ENCODE measurements at regions not wholly inside any gene's neighbourhood (a gene's known extent, or its start where the extent isn't known, plus 50 kb on each side); places are given as distances from the start of the nearest gene placed in this dataset.

DNA sequence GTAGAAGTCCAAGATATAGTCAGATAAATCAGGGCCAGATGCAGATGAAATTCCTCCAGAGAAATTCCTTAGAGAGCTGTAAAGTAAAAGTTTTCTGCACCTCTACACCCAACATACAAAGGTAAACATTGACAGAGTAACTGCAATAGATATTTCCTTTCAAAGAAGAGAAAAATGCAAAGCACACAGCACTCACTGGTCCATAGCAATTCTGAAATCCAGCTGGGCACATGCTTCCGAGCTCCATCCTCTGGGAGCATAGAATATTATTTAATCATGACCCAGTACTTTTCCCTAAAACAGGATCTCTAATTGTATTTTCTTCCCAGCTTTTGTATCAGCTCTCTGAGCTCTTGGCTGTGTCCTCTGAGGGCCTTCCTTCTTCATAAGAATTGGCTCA lies 239.5 kb upstream of the IRX3 start:
- peaks cover 15% of the 10 kb centered on the region; the same call in 2 of the 3 replicates for H3K36me3 Mint-ChIP-seq (ENCODE audit: low read depth)
- H3K4me2 ChIP-seq, result no peak overlapping the region
- H3K4me1 ChIP-seq (ENCODE audit: insufficient read depth), result peaks cover 18% of the 10 kb centered on the region
- no peaks in the 10 kb centered on the region for H3K9me2 ChIP-seq (ENCODE audit: insufficient read depth)
- H3K27me3 ChIP-seq (ENCODE audit: insufficient read depth), result no peaks in the 10 kb centered on the region
- peaks cover 2% of the 10 kb centered on the region; the same call in 1 of the 3 replicates for H3K4me1 Mint-ChIP-seq
- no peaks in the 10 kb centered on the region for H4K20me1 ChIP-seq (replicated peaks; ENCODE audit: insufficient read depth)
- H3K27me3 Mint-ChIP-seq (ENCODE audit: insufficient read depth, low read depth, poor library complexity), result no peaks in the 10 kb centered on the region
- H3K79me2 ChIP-seq (replicated peaks; ENCODE audit: insufficient read depth), result no peaks in the 10 kb centered on the region
- H3K36me3 ChIP-seq (ENCODE audit: insufficient read depth), result no peaks in the 10 kb centered on the region
- no peak overlapping the region for H3K27ac ChIP-seq (ENCODE audit: low read depth)
- no peak overlapping the region for H3K4me3 Mint-ChIP-seq
- no peak overlapping the region for H3K27ac Mint-ChIP-seq
- no peak for DNase-seq (ENCODE audit: low spot score)
- no peak overlapping the region for H2AFZ ChIP-seq
- peaks cover 25% of the 10 kb centered on the region for H3K9me3 Mint-ChIP-seq
- no peak for ATAC-seq
- H3K4me3 ChIP-seq, result no peak overlapping the region
- TF ChIP-seq NANOG (IDR thresholded peaks at IDR 0.05; ENCODE audit: borderline replicate concordance), result no peak
- TF ChIP-seq, protein P1, sequence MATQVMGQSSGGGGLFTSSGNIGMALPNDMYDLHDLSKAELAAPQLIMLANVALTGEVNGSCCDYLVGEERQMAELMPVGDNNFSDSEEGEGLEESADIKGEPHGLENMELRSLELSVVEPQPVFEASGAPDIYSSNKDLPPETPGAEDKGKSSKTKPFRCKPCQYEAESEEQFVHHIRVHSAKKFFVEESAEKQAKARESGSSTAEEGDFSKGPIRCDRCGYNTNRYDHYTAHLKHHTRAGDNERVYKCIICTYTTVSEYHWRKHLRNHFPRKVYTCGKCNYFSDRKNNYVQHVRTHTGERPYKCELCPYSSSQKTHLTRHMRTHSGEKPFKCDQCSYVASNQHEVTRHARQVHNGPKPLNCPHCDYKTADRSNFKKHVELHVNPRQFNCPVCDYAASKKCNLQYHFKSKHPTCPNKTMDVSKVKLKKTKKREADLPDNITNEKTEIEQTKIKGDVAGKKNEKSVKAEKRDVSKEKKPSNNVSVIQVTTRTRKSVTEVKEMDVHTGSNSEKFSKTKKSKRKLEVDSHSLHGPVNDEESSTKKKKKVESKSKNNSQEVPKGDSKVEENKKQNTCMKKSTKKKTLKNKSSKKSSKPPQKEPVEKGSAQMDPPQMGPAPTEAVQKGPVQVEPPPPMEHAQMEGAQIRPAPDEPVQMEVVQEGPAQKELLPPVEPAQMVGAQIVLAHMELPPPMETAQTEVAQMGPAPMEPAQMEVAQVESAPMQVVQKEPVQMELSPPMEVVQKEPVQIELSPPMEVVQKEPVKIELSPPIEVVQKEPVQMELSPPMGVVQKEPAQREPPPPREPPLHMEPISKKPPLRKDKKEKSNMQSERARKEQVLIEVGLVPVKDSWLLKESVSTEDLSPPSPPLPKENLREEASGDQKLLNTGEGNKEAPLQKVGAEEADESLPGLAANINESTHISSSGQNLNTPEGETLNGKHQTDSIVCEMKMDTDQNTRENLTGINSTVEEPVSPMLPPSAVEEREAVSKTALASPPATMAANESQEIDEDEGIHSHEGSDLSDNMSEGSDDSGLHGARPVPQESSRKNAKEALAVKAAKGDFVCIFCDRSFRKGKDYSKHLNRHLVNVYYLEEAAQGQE (IDR thresholded peaks at IDR 0.05; ENCODE audit: unreplicated experiment), result no peak
- TF ChIP-seq, protein P2, sequence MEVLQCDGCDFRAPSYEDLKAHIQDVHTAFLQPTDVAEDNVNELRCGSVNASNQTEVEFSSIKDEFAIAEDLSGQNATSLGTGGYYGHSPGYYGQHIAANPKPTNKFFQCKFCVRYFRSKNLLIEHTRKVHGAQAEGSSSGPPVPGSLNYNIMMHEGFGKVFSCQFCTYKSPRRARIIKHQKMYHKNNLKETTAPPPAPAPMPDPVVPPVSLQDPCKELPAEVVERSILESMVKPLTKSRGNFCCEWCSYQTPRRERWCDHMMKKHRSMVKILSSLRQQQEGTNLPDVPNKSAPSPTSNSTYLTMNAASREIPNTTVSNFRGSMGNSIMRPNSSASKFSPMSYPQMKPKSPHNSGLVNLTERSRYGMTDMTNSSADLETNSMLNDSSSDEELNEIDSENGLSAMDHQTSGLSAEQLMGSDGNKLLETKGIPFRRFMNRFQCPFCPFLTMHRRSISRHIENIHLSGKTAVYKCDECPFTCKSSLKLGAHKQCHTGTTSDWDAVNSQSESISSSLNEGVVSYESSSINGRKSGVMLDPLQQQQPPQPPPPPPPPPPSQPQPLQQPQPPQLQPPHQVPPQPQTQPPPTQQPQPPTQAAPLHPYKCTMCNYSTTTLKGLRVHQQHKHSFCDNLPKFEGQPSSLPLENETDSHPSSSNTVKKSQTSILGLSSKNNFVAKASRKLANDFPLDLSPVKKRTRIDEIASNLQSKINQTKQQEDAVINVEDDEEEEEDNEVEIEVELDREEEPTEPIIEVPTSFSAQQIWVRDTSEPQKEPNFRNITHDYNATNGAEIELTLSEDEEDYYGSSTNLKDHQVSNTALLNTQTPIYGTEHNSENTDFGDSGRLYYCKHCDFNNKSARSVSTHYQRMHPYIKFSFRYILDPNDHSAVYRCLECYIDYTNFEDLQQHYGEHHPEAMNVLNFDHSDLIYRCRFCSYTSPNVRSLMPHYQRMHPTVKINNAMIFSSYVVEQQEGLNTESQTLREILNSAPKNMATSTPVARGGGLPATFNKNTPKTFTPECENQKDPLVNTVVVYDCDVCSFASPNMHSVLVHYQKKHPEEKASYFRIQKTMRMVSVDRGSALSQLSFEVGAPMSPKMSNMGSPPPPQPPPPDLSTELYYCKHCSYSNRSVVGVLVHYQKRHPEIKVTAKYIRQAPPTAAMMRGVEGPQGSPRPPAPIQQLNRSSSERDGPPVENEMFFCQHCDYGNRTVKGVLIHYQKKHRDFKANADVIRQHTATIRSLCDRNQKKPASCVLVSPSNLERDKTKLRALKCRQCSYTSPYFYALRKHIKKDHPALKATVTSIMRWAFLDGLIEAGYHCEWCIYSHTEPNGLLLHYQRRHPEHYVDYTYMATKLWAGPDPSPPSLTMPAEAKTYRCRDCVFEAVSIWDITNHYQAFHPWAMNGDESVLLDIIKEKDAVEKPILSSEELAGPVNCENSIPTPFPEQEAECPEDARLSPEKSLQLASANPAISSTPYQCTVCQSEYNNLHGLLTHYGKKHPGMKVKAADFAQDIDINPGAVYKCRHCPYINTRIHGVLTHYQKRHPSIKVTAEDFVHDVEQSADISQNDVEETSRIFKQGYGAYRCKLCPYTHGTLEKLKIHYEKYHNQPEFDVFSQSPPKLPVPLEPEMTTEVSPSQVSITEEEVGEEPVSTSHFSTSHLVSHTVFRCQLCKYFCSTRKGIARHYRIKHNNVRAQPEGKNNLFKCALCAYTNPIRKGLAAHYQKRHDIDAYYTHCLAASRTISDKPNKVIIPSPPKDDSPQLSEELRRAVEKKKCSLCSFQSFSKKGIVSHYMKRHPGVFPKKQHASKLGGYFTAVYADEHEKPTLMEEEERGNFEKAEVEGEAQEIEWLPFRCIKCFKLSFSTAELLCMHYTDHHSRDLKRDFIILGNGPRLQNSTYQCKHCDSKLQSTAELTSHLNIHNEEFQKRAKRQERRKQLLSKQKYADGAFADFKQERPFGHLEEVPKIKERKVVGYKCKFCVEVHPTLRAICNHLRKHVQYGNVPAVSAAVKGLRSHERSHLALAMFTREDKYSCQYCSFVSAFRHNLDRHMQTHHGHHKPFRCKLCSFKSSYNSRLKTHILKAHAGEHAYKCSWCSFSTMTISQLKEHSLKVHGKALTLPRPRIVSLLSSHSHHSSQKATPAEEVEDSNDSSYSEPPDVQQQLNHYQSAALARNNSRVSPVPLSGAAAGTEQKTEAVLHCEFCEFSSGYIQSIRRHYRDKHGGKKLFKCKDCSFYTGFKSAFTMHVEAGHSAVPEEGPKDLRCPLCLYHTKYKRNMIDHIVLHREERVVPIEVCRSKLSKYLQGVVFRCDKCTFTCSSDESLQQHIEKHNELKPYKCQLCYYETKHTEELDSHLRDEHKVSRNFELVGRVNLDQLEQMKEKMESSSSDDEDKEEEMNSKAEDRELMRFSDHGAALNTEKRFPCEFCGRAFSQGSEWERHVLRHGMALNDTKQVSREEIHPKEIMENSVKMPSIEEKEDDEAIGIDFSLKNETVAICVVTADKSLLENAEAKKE (CRISPR knock-in tag; IDR thresholded peaks at IDR 0.05), result no peak
- no peak for TF ChIP-seq STAT1 (IDR thresholded peaks at IDR 0.05; ENCODE audit: unreplicated experiment)
- TF ChIP-seq CREB1 (CRISPR knock-in tag; IDR thresholded peaks at IDR 0.05; ENCODE audit: low read depth), result no peak
- TF ChIP-seq POLR2AphosphoS5 (IDR thresholded peaks at IDR 0.05; ENCODE audit: low read depth), result no peak
- TF ChIP-seq, protein P3, sequence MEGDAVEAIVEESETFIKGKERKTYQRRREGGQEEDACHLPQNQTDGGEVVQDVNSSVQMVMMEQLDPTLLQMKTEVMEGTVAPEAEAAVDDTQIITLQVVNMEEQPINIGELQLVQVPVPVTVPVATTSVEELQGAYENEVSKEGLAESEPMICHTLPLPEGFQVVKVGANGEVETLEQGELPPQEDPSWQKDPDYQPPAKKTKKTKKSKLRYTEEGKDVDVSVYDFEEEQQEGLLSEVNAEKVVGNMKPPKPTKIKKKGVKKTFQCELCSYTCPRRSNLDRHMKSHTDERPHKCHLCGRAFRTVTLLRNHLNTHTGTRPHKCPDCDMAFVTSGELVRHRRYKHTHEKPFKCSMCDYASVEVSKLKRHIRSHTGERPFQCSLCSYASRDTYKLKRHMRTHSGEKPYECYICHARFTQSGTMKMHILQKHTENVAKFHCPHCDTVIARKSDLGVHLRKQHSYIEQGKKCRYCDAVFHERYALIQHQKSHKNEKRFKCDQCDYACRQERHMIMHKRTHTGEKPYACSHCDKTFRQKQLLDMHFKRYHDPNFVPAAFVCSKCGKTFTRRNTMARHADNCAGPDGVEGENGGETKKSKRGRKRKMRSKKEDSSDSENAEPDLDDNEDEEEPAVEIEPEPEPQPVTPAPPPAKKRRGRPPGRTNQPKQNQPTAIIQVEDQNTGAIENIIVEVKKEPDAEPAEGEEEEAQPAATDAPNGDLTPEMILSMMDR (conservative IDR thresholded peaks at IDR 0.05; ENCODE audit: low read depth in 2 of 2), result no peak
- no peak for TF ChIP-seq EZH2phosphoT487 (IDR thresholded peaks at IDR 0.05; ENCODE audit: unreplicated experiment)
- no peak for TF ChIP-seq EZH2 (IDR thresholded peaks at IDR 0.05; ENCODE audit: low read depth, unreplicated experiment)
- no peak for TF ChIP-seq ZNF331 (CRISPR knock-in tag; IDR thresholded peaks at IDR 0.05; ENCODE audit: low read depth)
- no peak for TF ChIP-seq ZNF114 (CRISPR knock-in tag; IDR thresholded peaks at IDR 0.05)
- TF ChIP-seq, protein P4, sequence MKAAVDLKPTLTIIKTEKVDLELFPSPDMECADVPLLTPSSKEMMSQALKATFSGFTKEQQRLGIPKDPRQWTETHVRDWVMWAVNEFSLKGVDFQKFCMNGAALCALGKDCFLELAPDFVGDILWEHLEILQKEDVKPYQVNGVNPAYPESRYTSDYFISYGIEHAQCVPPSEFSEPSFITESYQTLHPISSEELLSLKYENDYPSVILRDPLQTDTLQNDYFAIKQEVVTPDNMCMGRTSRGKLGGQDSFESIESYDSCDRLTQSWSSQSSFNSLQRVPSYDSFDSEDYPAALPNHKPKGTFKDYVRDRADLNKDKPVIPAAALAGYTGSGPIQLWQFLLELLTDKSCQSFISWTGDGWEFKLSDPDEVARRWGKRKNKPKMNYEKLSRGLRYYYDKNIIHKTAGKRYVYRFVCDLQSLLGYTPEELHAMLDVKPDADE (IDR thresholded peaks at IDR 0.05), result no peak
- TF ChIP-seq JUNB (IDR thresholded peaks at IDR 0.05; ENCODE audit: unreplicated experiment), result no peak
- no peaks in the 10 kb centered on the region for H3F3A ChIP-seq (replicated peaks; ENCODE audit: low read depth)
